ENCODE measurements at regions not wholly inside any gene's neighbourhood (a gene's known extent, or its start where the extent isn't known, plus 50 kb on each side); places are given as distances from the start of the nearest gene placed in this dataset.

- no peak for DNase-seq
Observed at GRCh38 chr3:11089931-11090330, 64.4 kb upstream of the HRH1 start.

GRCh38 chr3:11090551-11090950 is 63.7 kb upstream of the HRH1 start:
- no peak for DNase-seq

GRCh38 chr3:11091088-11091590 is 63.2 kb upstream of the HRH1 start:
- DNase-seq, result no peak

GRCh38 chr3:11091791-11092190 is 62.5 kb upstream of the HRH1 start:
- DNase-seq, result no peak

- DNase-seq, result no peak
Observed at GRCh38 chr3:11093823-11094340, 60.4 kb upstream of the HRH1 start.

- DNase-seq, result no peak
Observed at GRCh38 chr3:11095932-11096265, 58.4 kb upstream of the HRH1 start.

- DNase-seq, result peak; percentile 95
Observed at GRCh38 chr3:11096266-11097139, 57.8 kb upstream of the HRH1 start.

GRCh38 chr3:11099306-11099705 is 55.0 kb upstream of the HRH1 start:
- DNase-seq, result no peak

All from EL (cell line).